HCT116 (cell line): ENCODE measurements at regions not wholly inside any gene's neighbourhood (a gene's known extent, or its start where the extent isn't known, plus 50 kb on each side); places are given as distances from the start of the nearest gene placed in this dataset.

Experiments
- ATF3 ChIP-seq: IDR thresholded peaks from 2 replicates; pipeline ENCODE4 v1.6.1; 2012
- CBX3 ChIP-seq: IDR thresholded peaks from 2 replicates; pipeline ENCODE4 v1.6.1; 2012; ENCODE audit warnings: low read depth
- EZH2 ChIP-seq: fragments of 200-600 bp; sonication (generic); IDR thresholded peaks from 2 replicates; pipeline ENCODE4 v1.6.1; 2017; ENCODE audit warnings: antibody characterized with exemption, mixed run types
- EZH2phosphoT487 ChIP-seq: fragments of 200-600 bp; IDR thresholded peaks from 2 replicates; pipeline ENCODE4 v1.6.1; 2018; ENCODE audit warnings: antibody characterized with exemption, borderline replicate concordance
- JUND ChIP-seq: IDR thresholded peaks from 2 replicates; pipeline ENCODE4 v1.6.1; 2012
- MAX ChIP-seq: IDR thresholded peaks from 2 replicates; pipeline ENCODE4 v1.6.1; 2012
- POLR2A ChIP-seq: IDR thresholded peaks from 2 replicates; pipeline ENCODE4 v1.7.0; 2011; ENCODE audit warnings: borderline replicate concordance; ENCODE audit not compliant: insufficient read depth, insufficient read length; ENCODE audit errors: extremely low read depth
- POLR2AphosphoS5 ChIP-seq: IDR thresholded peaks from 2 replicates; pipeline ENCODE4 v1.6.1; 2011; ENCODE audit warnings: mild to moderate bottlenecking, low read depth, low read length, moderate library complexity
- RAD21 ChIP-seq: IDR thresholded peaks from 2 replicates; pipeline ENCODE4 v1.6.1; 2012; ENCODE audit warnings: low read depth, mild to moderate bottlenecking
- SIN3A ChIP-seq: IDR thresholded peaks from 2 replicates; pipeline ENCODE4 v1.6.1; 2012; ENCODE audit warnings: low read depth
- SRF ChIP-seq: IDR thresholded peaks from 2 replicates; pipeline ENCODE4 v1.6.1; 2012; ENCODE audit warnings: low read depth
- TCF7L2 ChIP-seq: IDR thresholded peaks from 2 replicates; pipeline ENCODE4 v1.7.0; 2011; ENCODE audit warnings: borderline replicate concordance, inconsistent platforms; ENCODE audit not compliant: insufficient read depth, insufficient read length; ENCODE audit errors: extremely low read depth
- ZFX ChIP-seq: fragments of 450-650 bp; IDR thresholded peaks from 2 replicates; pipeline ENCODE4 v1.6.1; 2017
- TF ChIP-seq, protein P1 (sequence below), 3 experiments: fragments of 200-600 bp in 1 of 3; sonication (generic) in 1 of 3; IDR thresholded peaks in 2 of 3; conservative IDR thresholded peaks in 1 of 3; 2 replicates each; pipeline ENCODE4 v1.5.1; 2012 to 2017; ENCODE audit warnings: low read depth in 2 of 3, low read length in 2 of 3, antibody characterized with exemption in 1 of 3, borderline replicate concordance in 1 of 3, control low read depth in 1 of 3, mild to moderate bottlenecking in 1 of 3, mixed read lengths in 1 of 3, mixed run types in 1 of 3, moderate library complexity in 1 of 3; ENCODE audit not compliant: insufficient read depth in 1 of 3

GRCh38 chr14:87241018-87241768 lies 751.8 kb downstream of the GALC start:
- TF ChIP-seq, protein P1, sequence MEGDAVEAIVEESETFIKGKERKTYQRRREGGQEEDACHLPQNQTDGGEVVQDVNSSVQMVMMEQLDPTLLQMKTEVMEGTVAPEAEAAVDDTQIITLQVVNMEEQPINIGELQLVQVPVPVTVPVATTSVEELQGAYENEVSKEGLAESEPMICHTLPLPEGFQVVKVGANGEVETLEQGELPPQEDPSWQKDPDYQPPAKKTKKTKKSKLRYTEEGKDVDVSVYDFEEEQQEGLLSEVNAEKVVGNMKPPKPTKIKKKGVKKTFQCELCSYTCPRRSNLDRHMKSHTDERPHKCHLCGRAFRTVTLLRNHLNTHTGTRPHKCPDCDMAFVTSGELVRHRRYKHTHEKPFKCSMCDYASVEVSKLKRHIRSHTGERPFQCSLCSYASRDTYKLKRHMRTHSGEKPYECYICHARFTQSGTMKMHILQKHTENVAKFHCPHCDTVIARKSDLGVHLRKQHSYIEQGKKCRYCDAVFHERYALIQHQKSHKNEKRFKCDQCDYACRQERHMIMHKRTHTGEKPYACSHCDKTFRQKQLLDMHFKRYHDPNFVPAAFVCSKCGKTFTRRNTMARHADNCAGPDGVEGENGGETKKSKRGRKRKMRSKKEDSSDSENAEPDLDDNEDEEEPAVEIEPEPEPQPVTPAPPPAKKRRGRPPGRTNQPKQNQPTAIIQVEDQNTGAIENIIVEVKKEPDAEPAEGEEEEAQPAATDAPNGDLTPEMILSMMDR (IDR thresholded peaks at IDR 0.05 in 2 of 3, conservative IDR thresholded peaks at IDR 0.05 in 1 of 3; ENCODE audit: borderline replicate concordance in 1 of 3, insufficient read depth in 1 of 3, low read depth in 2 of 3, low read length in 2 of 3): no peak
- no peak for TF ChIP-seq POLR2A
- no peak for TF ChIP-seq EZH2
- no peak for TF ChIP-seq SRF
- no peak for TF ChIP-seq EZH2phosphoT487
- TF ChIP-seq JUND: no peak
- TF ChIP-seq SIN3A: no peak
- TF ChIP-seq MAX: no peak
- TF ChIP-seq ATF3: no peak
- TF ChIP-seq POLR2AphosphoS5: no peak
- no peak for TF ChIP-seq TCF7L2
- no peak for TF ChIP-seq RAD21
- no peak for TF ChIP-seq ZFX
- no peak for TF ChIP-seq CBX3
